IPS-NIHi7 (cell line): ENCODE measurements at regions not wholly inside any gene's neighbourhood (a gene's known extent, or its start where the extent isn't known, plus 50 kb on each side); places are given as distances from the start of the nearest gene placed in this dataset.
"Not testable (repeated sequence)": the region's sequence is repeated elsewhere in the genome, so short reads cannot be mapped to it uniquely, and the experiment has no call there.

Source experiments
- DNase-seq: peaks from one replicate; pipeline ENCODE4 v3.0.0; 2012; ENCODE audit warnings: mixed read lengths; ENCODE audit errors: extremely low spot score

DNA sequence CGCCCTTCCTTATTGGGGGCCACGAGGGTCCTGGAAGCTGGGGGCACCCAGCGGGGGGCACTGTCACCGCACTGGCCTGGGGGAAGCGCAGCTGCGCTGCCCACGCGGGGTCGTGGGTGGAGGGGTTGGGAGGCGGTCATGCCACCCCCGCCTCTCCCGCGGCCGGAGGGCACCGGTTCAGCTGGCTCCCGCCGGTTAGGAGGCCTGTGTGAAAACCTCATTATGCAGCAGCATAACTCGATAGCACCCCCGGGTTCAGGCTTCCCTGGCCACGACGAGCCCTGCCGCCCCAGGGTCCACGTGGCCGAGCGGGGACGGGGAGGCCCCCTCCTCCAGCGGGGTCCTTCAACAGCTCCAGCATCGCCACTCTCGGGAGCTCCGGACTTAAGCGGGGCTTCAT, 91.2 kb upstream of the ERCC6L2 start:
- no peak for DNase-seq

DNA sequence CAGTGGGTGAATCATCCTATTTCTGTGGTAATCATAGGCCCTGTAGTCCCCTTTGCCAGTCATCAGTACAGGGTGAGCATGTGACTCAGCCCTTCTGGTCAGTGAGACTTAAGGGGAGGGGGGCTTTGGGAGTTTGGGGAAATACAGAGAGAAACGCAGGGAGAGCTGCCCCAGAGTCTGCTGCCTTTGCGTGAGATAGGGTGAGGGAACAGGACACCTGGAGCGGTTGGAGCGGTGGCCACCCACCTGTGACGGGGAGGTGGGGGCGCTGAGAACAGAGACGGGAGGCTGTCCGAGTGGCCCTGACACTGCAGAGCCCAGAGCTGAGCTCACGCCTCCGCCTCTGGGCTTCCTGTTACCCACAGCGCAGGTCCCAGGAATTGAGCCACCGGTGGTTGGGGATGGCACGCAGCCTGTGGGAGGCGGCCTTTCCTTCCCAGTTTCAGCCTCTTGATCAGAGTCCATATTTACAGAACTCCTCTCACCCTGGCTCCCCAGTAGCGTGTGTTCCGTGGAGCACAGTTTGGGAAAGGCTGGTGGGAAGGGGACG, 92.0 kb upstream of the ERCC6L2 start:
- DNase-seq = no peak

DNA sequence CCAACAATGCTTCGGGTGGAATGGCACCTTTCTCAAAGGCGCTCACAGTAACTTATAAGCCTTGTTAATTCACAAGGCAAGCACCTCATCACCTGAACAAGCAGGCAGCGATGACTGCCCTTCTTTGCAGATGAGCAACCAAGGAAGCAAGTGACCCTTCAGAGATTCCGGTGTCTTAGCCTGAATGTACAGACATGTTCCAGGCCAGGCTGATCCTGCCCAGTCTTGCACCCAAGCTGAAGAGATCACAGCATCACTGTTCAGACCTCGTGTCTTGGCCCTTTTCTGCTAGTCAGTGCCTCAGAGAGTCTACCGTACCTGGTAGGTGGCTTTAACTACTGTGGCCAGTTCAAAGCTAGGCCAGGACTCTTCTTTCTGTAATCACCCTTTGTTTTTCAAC, 94.7 kb upstream of the ERCC6L2 start:
- no peak for DNase-seq

DNA sequence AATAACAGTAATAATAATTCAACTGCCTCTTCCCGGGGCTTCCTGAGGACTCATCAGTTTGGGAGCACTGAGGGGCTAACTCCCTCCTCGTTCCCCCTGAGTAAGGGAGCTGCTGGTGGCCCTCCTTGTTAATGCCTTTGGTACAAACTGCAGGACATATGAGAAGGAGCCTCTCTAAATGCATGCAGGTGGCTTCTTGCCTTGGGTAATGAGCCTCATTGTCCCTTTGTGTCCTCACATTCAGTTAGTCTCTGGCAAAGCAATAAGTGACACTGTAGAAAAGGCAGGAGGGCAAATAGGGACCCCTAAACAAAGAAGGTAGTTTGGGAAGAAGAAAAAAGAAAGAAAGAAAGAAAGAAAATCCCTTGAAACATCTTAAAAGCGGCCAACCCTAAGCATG, 95.4 kb upstream of the ERCC6L2 start:
- DNase-seq = no peak

DNA sequence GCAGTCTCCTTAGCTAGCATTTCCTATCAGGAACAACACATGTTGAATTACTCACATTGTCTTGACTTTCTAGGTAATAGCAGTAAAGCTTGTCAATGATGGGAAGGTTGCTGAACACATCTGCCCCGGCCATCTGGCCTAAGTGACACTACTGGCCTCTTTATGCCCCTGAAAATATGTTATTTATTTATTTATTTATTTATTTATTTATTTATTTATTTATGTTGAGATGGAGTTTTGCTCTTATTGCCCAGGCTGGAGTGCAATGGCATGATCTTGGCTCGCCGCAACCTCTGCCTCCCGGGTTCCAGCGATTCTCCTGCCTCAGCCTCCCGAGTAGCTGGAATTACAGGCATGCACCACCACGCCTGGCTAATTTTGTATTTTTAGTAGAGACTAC, 95.9 kb upstream of the ERCC6L2 start:
- DNase-seq = not testable (repeated sequence)

DNA sequence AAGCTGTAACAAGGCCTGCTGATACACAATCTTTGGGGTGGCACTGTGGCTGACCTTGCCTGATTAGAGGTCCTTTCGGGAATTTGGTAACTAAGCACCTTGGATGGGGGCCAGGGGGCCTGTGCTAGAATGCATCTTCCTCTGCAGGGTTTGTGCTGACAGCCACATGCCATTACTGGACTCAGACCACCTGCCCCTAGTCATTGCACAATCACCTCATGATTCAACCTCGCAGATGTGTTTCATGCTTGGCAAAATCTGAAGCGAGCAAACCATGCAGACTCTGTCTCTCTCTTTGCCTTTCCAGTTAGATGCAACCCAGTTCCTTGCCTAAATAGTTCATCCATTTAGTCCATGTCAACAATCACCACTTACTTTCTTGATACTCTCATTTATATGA, 96.5 kb upstream of the ERCC6L2 start:
- no peak for DNase-seq

DNA sequence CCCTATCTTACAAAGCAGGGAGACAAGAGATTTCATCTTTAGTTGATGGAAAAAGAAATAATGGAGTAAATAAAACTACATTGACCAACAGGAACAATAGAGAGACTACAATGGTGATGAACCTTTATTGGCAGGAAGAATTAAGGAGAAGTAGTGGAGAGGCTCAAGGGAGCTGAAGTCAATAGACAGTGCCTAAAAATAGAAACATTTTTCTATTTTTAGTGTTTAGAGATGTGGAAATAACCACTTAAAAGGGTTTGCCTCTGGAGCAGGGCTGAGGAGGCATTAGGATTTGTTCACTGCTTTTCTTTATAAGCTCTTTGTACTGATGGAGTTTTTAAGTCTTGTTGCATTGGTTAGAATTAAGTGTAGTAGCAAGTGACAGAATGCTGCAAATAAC, 98.4 kb upstream of the ERCC6L2 start:
- DNase-seq = no peak

DNA sequence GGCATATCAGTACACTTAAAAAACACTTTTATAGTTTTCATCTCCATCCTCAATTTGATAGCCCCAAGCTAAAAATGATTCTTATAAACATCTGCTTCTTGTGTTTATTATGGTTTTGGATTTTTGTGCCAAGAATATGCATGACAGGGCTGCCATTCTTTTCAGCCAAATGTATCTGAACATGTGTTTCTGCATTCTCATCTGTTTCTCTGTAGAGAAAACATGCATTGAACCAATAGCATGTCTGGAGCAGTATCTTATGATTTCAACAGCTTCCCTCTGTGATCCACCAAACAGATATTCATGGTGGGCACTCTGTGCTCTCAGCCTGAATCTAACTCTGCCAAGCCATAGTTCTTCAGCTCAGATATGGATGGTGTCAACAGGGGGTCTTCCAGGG, 99.3 kb upstream of the ERCC6L2 start:
- no peak for DNase-seq

DNA sequence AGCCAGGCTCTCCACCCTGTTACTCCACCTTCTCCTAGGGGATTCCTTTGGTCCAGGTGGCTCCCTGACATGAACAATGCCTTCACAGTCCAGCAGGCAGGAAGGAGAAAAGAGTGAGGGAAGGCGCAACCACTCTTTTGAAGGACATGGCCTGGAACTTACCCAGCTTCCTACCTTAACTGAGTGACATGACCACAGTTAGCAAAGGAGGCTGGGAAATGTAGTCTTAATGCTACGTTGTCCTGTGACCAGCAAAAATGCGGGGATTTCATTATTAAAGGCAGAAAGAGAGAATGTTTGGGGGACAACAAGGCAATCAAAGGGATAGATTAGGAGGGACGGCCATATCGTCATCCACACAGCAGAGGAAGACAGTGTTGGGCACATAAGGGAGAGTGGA, 100.3 kb upstream of the ERCC6L2 start:
- DNase-seq = no peak

DNA sequence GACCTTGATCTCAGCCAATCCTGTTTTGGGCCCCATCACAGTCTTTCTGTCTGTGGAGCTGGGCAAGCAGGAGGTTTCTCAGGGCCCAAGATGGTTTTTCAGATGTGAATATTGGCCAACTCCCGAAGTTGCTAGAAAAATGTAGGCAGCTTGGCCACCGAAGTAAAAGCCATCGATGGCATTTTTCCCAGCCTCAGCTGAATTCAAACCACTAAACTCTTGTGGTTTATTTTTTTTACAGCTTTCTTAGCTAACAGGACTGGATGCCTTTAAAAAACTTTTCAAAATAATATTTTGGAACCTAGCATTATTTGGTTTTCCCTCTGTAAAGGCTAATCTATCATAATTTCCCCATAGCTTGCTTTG, 102.5 kb upstream of the ERCC6L2 start:
- DNase-seq = no peak

DNA sequence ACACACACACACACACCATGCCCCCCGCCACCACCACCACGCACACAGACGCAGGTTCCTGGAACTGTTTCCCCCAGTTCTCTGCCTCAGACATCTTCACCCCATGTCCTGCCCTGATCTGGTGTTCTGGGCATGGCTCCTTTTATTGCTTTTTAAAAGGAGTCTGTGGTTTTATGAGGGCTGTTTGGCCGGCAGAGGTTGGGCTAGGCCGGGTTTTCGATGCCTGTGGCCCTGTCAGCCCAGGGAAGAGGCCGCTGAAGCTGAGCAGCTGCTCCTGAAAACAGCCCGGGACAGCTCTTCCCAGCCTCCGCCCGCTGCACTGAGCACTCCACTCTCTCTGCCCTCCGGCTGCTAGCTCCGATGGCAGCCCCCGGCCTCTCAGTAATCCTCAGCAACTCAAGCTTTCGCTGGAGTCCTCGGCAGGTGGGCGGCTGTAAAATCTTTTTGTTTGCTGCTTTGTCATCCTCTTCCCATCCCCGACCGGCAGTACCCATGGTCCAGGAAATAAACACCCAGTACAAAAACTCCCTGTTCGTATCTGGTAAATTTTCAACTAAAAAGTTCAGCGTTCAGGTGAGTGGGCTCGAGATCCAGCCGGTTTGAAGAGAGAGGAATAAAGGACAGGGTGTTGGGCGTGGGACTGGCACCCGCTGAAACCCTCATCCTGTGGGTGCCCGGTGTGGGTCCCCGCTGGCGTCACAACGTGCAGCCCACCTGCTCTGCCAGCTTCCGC, 103.0 kb upstream of the ERCC6L2 start:
- DNase-seq = peak; percentile 78

DNA sequence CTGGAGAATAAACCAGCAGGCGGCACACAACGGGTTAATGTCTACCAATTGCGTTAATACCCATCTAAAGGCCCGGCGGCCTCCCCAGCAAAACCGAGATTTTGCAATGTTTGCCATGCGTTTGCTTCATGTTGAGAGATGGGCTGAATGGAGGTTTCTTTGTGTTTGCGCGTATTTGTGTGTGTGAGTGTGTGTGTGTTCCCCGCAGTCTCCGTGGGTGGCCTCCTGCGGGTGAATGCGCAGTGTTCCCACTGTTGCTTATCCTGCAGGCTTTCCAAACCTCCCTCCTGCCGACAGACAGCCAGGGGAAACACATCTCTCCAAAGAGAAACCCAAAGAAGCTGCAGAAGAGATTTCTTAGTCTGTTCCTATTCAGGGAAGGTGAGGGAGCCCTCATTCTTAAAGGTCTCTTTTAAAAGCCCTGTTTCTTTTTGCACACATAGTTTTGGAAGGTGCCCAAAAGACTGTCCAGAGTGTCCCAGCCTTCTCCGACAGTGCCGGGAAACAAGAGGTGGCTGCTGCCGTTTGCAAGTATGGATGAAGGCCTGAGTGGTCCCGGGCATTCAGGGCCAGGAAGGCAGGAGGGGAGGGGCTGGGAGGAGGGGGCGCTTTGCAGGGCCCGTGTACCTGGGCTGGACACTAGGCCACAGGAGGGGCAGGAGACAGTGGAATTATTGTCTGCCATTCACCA, 103.8 kb upstream of the ERCC6L2 start:
- no peak for DNase-seq

DNA sequence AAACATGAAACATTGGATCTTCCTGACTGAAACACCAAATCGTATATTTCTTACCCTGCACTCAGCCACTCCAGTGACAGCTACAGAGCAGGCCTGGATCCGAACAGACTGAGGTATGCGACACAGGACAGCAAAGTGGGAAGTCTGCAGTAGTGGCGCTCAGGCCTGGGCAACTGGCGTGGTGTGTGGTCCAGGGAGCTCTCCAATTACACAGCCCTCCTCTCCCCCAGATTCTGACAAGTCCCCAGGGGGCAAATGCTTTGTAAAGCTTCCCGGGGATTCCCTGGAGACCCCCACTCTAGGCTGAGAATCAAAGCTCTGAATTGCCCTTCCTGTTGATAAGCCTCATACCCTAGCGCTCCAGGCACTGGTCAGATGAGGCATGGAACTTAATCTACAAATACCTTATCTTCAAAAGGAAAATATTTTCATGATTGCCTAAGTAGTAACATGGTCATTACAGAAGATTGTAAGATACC, 104.8 kb upstream of the ERCC6L2 start:
- peak; percentile 81 for DNase-seq

DNA sequence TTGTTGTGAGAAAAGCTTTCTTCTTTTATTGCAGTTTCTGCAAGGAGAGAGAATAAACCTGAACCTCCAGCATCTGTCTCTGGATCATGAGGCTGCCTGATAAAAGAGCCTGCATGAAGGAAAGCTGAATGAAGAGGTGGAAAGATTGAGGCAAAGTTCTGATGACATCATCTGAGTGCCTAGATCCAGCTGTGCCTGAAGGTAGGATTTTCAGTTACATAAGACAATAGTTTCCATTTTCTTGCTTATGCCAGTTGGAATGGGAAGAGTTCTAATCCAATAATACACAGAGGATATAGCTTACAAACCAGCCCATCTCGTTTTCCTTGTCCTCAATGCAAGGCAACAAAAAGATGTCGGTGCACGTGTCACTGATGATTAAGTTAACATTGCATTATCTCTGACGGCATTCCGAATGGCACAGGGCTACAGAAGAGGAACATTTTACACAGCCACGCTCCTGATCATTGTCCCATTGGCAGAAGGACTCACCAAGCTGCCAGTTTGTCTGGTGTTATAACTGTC, 105.5 kb upstream of the ERCC6L2 start:
- DNase-seq = no peak

DNA sequence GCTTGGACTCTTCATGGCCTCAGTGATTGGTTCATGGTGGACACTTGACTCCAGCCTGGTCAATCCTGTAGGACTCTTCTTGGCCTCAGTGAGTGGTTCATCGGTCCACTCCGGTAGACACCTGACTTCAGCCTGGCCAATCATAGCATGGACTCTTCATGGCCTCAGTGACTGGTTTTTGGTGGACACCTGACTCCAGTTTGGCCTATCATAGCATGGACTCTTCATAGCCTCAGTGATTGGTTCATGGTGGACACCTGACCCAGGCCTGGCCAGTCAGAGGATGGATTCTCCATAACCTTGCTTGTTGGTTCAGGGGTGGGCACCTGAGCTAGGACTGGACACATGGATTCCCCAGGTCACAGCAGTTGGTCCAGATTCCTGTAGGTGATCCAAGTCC, 106.0 kb upstream of the ERCC6L2 start:
- DNase-seq = no peak

DNA sequence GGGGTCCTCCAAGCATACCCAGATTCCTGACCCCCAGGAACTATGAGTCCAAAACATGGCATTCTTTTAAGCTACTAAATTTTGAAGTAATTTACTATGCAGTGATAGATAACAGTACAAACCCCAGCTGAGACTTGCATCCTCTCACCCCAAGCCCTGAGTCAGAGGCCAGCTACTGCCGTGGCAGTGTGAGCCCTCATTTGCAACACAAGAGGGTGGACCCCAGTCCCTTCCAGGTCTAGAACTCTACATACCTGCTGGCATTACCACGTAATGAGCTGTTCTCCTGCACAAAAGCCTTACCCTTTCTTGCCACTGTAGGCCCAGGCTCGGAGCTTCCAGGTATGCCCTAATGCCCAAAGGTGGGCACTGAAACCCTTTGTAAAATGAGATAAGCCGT, 108.6 kb upstream of the ERCC6L2 start:
- no peak for DNase-seq

DNA sequence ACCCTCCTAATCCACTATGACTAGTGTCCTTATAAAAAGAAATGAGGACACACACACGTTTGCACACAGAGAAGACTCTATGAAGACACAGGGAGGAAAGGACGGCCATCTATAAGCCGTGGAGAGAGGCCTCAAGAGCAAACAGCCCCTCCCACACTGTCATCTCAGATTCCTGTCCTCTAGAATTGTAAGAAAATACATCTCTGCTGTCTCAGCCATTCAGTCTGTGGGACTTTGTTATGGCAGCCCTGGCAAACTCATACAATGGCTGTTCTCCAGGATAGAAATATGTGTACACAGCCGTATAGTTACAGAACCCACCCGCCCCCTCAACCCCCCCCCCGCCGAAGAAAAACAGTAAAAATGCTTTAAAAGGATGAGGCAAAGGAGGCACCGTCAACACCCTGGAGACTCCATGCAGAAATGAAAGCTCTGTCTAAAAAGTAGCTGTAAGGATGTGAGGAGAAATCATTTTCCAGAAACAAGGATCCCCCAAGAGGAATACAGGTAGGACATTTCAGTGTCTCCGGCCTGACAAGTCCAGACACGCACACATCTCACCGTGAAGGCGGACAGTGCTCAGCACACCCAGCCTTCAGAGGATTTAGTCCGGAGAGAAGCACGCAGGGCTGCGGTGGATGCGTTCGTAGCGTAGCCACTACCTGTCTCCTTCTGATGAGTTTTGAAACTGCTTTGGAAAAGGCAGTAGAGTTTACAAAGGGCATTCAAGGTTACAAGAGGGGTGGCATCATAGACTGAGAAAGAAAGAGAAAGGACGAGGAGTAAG, 110.8 kb upstream of the ERCC6L2 start:
- DNase-seq = no peak

DNA sequence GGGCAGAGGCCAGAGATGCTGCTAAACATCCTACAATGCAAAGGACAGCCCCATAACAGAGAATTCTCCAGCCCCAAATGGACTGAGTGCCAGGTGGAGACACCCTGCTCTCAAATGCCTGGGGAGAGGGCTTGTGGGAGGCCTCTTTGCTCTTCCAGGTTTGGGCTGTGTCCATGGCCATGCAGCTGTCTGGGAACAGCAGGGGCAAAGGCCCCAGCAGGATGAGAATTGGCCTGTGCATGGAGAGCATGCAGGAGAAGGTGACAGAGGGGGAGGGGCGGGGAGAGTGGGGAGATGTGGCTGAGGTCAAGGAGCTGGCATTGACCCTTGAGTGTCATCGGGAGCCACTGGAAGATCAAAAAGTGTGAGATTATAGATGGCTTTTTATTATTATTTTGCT, 111.5 kb upstream of the ERCC6L2 start:
- no peak for DNase-seq

DNA sequence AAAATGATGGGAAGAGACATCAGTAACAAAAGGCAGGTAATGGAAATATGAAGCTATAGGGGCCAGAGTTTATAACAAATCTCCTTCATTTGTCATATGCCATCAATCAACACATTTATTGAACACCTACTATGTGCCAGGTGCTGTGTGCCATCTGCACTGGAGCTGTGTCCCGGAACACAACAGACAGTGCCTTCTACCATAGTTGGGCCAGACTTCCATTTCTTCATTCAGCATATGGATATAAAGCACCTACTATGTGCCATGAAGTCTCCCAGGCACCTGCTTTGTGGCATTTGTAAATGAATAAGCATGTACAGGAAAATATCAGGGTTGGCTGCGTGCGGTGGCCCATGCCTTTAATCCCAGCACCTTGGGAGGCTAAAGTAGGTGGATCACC, 112.5 kb upstream of the ERCC6L2 start:
- no peak for DNase-seq

DNA sequence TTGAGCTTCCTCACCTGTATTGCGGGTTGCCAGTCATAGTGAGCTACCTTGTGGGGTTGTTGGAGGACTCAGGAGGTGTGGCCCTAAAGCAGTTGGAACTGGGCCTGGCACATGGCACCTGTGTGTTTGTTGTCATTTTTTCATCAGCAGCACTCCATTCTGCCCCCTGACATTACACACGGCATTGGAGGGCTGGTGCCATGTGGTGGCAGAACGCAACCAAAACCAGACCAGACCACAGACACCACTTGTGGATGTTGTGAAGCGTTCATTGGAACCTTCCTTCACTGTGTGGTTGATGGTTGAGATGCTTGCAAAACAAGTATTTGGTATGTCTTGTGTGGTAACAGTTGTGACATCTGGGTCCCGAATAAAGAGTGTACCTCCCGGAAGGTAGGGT, 113.2 kb upstream of the ERCC6L2 start:
- DNase-seq = no peak

DNA sequence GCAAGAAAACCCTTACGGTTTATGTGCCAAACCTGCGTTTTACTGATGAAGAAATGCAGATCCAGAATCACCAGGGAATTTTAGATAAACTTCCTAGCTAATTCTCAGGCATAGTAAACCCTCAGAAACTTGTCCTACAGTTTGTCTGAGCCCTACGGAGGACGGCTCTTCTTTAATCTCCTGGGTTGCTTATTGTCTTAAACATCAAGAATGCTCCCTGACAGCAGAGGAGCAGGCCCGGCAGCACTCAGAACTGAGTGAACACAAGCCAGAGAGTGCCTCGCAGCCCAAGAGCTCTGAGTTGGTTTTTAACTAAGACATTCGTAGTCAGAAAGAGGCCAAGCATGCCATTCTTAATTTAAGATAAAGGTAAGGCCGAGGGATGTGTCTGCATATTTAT, 114.7 kb upstream of the ERCC6L2 start:
- no peak for DNase-seq

DNA sequence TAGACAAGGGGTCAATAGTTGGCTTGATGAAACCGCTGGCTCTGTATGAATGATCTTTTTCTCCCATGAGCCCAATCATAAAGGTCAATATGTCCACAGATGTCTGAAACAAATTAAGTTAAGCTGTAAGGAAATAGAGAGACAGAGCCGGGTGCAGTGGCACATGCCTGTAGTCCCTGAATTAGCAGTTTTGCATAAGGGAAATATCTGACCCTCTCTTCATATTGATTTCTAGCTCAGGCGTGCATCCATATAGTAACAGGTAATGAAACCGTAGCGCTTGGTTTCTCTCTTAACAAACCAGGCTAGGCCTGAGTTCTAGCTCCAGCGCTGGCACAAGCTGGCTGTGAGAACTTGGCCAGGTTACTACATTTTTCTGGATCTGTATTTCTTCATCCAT, 118.1 kb upstream of the ERCC6L2 start:
- no peak for DNase-seq
